ENCODE measurements at regions not wholly inside any gene's neighbourhood (a gene's known extent, or its start where the extent isn't known, plus 50 kb on each side); places are given as distances from the start of the nearest gene placed in this dataset.
"Not testable (repeated sequence)": the region's sequence is repeated elsewhere in the genome, so short reads cannot be mapped to it uniquely, and the experiment has no call there.

DNA sequence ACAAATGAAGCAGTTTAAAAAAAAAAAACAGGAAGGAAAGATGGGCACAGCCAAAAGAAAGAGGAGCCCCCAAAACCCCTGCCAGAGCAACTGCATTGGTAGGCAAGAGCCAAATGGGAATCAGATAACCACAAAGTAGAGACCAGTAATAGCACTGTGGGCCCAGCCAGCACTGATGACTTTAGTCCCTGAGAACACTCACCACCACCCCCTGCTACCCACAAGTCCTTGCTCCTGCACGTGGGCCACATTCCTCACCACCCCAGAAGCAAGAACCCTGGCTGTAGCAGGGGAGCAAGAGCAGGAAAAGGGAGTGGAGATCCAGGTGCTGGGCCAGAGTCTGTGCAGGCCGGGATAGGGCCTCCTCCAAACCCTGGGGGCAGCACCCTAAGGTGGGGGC lies 86.1 kb downstream of the RRAGC start:
- no peak for TF ChIP-seq POLR2A (IDR thresholded peaks at IDR 0.05; ENCODE audit: low read depth, low read length)
- no peak for FAIRE-seq

DNA sequence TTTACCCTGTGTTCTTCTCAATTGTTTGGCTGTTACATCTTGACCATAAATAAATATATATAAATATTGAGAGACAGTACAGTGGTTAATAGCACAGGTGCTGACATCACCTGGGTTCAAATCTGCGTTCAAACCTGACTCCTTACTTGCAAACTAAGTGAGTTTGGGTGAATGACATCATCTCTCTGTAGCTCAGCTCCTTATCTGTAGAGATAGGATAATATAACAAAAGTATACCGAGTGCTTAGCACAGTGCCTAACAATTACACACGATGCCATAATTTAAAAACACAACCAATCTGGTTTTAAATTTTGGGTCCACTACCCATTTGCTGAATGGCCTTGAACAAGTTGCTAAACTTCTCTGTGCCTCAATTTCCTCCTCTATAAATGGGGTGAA lies 86.6 kb downstream of the RRAGC start:
- FAIRE-seq = no peak
- DNase-seq (ENCODE audit: insufficient read length, low spot score) = no peak

More for the DNA sequence above, 86.1 kb downstream of the RRAGC start:
- DNase-seq (ENCODE audit: insufficient read length, low spot score) = no peak

DNA sequence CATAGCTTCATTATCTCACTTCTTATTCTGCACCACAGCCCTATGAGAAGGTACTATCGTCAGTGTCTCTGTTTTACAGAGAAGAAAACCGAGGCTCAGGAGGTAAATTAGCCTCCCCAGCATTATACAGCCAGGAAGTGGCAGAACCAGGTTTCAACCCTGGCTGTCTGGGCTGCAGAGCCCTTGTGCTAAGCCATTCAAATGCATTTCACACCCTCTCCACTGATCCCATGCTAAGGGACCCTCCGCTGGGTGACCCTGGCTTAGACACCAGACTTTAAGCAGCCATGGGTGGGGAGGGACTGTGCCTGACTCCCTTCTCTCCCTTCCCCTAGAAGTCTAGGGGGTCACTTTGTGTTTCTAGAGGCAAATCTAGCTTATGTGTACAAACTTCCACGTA lies 87.5 kb downstream of the RRAGC start:
- no peak for DNase-seq (ENCODE audit: insufficient read length, low spot score)
- no peak for FAIRE-seq
- TF ChIP-seq POLR2A (IDR thresholded peaks at IDR 0.05; ENCODE audit: low read depth, low read length) = no peak

More for the DNA sequence above, 86.6 kb downstream of the RRAGC start:
- no peak for TF ChIP-seq POLR2A (IDR thresholded peaks at IDR 0.05; ENCODE audit: low read depth, low read length)

DNA sequence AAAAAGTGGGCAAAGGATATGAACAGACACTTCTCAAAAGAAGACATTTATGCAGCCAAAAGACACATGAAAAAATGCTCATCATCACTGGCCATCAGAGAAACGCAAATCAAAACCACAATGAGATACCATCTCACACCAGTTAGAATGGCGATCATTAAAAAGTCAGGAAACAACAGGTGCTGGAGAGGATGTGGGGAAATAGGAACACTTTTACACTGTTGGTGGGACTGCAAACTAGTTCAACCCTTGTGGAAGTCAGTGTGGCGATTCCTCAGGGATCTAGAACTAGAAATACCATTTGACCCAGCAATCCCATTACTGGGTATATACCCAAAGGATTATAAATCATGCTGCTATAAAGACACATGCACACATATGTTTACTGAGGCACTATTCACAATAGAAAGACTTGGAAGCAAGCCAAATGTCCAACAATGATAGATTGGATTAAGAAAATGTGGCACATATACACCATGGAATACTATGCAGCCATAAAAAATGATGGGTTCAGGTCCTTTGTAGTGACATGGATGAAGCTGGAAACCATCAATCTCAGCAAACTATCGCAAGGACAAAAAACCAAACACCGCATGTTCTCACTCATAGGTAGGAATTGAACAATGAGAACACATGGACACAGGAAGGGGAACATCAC lies 88.9 kb downstream of the RRAGC start:
- FAIRE-seq; DNase-seq (ENCODE audit: insufficient read length, low spot score): not testable (repeated sequence)

DNA sequence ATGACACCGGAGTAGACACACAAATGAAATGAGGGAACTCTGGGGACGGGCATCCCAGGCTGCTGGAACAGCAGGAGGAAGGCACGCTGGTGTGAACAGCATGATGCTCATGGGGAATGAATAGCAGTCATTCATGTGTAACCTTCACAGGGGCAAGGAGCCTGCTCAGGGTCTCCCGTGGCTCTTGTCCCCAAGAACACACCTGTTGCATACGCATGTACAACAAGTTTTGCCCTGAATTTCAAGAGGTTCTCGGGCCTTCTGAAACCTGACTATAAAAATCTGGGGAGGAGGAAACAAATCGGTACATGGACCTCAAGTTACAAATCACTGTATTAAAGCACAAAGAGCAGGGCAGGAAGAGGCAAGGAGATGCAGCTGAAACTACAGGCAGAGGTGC lies 93.4 kb downstream of the RRAGC start:
- TF ChIP-seq POLR2A (IDR thresholded peaks at IDR 0.05; ENCODE audit: low read depth, low read length) = no peak
- FAIRE-seq = no peak

DNA sequence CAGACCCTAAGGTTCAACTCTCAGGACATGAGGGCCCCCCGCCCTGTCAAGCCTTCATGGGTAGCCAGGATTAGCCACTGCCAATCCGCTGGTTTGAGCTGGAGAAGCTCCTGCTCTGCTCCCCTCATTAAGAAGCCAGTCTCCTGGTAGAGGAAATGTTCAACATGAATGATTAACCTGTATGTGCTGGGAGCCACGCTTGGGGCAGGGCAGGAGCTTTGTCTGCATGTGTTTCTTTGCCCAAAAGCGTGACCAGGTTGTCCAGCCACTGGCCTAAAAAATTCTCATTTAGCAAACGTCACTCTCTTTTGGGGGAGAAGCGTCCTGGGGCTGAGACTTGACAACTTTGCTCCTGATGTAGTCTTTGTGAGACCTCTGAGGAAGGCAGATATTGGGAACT lies 96.5 kb downstream of the RRAGC start:
- FAIRE-seq = no peak
- no peak for TF ChIP-seq POLR2A (IDR thresholded peaks at IDR 0.05; ENCODE audit: low read depth, low read length)
- no peak for DNase-seq (ENCODE audit: insufficient read length, low spot score)

More for the DNA sequence above, 93.4 kb downstream of the RRAGC start:
- no peak for DNase-seq (ENCODE audit: insufficient read length, low spot score)

DNA sequence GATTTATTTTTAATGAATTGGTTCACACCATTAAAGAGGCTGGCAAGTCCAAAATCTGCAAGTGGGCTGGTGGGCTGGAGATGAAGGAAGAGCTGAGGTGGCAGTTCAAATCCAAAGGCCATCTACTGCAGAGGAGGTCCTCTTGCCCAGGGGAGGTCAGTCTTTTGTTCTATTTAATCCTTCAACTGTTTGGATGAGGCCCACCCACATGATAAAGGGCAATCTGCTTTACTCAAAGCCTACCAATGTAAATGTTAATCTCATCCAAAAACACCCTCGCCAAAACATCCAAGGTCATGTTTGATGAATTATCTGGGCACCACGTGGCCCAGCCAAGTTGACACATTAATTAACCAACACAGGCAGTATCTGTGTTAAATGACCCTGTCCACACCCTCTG lies 99.0 kb downstream of the RRAGC start:
- FAIRE-seq = no peak
- DNase-seq (ENCODE audit: insufficient read length, low spot score) = no peak
- TF ChIP-seq POLR2A (IDR thresholded peaks at IDR 0.05; ENCODE audit: low read depth, low read length) = no peak

DNA sequence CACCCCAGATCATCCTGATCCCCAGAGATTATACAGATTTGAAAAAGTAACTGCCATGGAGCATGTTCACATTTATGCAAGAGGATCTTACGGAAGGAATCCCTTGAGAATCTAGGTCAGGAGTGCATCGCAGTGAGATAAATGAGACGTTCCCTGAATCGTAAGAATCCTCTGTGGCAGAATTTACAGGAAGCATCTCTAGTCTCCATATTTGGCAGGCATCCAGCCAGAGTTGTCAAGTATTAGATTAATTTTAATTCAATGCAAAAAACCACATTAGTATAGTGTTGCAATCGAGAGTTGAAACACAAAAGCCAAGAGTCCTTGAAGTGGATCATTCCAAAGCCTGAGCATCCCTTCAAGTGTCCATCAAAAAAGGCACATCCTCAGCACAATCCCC lies 100.8 kb downstream of the RRAGC start:
- FAIRE-seq = no peak

DNA sequence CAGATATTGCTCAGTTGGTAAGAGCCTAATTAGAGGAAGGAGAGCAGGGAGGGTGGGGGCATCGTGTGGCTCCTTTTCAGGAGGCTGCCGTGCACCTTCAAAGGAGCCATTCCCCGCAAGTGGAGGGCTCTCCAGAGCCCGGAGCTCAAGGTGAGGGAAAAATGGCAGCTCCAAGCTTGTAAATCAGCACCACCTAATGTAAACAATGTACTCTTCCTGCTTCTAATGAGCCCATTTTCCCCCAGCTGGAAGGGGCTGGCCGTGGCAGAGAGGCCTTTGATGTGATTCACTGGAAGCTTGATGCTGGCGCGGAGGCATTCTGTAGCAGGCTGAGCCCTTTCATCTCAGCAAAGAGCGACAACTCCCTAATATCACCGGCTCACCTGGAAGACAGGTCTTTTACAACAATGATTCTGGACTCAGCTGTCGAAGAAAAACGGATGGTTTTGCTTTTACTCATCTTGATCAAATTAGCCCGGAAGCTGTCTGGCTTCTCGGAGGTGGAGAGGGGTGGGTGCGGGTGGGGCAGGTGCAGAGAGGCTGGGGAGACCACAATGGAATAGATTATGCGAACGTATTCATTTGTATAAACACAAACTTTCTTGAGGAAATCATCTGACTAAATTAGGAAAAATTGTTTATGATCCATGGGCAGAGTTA lies 112.5 kb downstream of the RRAGC start:
- DNase-seq (ENCODE audit: insufficient read length, low spot score) = no peak
- TF ChIP-seq POLR2A (IDR thresholded peaks at IDR 0.05; ENCODE audit: low read depth, low read length) = no peak
- FAIRE-seq = no peak

More for the DNA sequence above, 100.8 kb downstream of the RRAGC start:
- no peak for DNase-seq (ENCODE audit: insufficient read length, low spot score)
- no peak for TF ChIP-seq POLR2A (IDR thresholded peaks at IDR 0.05; ENCODE audit: low read depth, low read length)

DNA sequence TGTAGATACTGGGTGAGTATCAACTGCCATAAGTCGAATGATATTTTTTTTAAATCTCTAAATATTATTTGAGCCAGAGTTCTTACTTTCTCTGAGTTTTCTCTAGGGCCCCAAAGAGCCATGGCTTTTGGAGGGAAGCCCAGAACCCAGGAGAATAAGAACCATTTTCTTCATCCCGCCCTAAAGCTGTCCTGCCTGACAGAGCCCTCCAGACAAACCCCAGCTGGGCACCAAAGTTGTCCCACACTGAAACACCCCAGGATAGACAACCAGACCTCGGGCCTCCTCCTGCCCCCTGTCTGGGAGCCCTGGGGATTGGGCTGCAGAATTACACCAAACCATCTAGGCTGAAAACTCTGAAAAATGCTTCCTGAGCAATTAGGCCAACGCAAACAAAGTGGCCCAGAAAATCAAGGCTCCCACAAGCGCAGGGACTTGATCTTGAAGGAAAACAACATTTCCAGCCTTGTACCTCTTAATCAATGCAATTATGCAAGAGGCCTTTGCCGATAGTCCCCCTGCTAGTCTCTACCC lies 113.1 kb downstream of the RRAGC start:
- no peak for TF ChIP-seq POLR2A (IDR thresholded peaks at IDR 0.05; ENCODE audit: low read depth, low read length)
- FAIRE-seq (no peak), DNase-seq (ENCODE audit: insufficient read length, low spot score) (no peak)

DNA sequence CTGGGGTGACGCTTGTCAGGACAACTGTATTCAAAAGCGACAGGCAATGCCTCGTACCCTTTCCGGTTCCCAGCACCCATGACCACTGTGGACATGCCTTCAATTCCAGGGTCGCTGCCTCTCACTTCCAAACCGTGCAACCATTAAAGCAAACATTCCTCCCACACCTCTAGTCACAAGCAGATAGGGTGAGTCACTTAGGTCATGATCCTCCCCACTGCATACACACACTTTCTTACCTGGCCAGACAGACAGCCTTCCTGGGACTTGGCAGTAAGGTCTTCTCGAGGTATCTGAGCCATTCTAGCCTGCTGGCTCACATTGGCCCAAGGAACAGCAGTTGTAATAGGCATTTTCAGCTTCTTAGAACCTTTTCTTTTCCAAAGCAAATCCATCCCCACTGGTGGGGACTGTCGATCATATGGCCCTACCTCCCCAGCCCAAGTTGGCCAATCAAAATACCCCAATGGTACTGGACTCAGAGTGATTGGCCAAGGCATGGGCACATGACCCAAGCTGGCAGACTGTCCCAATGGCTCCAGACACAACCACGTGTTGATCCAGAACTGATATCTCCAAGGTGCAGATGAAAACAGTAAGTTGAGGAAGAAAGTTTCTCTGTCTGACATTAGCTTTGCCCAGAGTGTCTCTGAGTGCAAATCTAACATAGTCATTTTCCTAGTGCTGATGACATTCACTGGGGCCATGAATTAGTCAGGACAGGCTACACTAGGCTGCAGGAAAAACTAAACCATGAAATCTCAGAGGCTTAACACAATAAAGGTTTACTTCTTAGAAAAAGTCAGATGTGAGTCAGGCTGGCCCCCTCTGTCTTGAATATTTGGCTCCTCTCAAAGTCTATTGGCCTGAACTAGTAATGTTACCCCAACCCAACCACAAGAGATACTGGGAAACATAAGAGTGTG lies 113.8 kb downstream of the RRAGC start:
- FAIRE-seq (no peak), DNase-seq (ENCODE audit: insufficient read length, low spot score) (no peak)
- no peak for TF ChIP-seq POLR2A (IDR thresholded peaks at IDR 0.05; ENCODE audit: low read depth, low read length)

DNA sequence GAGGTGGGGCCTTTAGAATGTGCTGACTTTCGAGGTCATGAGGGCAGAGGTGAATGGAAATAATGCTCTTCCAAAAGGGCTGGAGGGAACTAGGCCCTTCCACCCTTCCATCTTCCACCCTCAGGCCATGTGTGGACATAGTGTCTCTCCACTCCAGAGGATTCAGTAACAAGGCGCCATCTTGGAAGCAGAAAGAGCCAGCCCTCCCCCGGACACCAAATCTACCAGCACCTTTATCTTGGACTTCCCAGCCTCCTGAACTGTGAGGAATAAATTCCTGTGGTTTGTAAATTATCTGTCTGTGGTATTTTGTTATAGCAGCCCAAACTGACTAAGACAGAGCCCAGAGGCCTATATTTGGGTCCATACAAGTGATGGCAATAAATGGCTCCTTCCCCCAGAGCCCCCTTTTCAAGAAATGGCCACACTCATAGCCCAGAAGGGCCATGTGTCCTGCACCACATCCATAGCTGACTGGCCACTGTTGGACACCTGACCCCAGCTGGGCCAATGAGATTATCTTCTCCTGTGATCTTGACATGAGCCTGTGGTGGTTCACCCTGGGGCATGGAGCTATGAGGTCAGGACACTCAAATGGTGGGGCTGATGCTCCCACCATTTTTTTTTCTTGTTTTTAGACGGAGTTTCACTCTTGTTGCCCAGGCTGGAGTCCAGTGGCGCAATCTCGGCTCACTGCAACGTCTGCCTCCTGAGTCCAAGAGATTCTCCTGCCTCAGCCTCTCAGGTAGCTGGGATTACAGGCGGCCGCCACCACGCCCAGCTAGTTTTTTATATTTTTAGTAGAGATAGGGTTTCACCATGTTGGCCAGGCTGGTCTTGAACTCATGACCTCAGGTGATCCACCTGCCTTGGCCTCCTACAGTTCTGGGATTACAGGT lies 114.9 kb downstream of the RRAGC start:
- no peak for DNase-seq (ENCODE audit: insufficient read length, low spot score)
- TF ChIP-seq POLR2A (IDR thresholded peaks at IDR 0.05; ENCODE audit: low read depth, low read length) = no peak
- FAIRE-seq = no peak

DNA sequence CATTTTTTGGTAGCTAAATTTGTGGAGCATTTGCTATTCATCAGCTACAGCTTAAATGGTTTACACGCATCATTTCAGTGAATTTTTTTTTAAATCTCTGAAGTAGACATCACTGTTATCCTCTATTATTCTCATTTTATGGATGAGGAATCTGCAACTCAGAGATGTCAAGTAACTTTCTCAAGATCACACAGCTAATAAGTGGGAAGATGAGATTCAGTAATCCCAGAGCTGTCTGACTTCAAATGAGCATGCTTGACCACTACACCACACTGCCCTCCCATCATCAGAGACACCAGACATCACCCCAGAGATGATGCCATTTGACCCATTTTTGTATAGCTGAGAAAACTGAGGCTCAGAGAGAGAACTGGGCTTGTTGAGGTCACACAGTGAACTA lies 116.4 kb downstream of the RRAGC start:
- FAIRE-seq (no peak), DNase-seq (ENCODE audit: insufficient read length, low spot score) (no peak)
- TF ChIP-seq POLR2A (IDR thresholded peaks at IDR 0.05; ENCODE audit: low read depth, low read length) = no peak

Data from H54 (cell line).